NCI-H446 (cell line): ENCODE measurements at regions not wholly inside any gene's neighbourhood (a gene's known extent, or its start where the extent isn't known, plus 50 kb on each side); places are given as distances from the start of the nearest gene placed in this dataset.

Source experiments
- DNase-seq, 2 experiments: peaks; one replicate each; lab custom pipeline; 2025; lab: John Stamatoyannopoulos, UW

DNA sequence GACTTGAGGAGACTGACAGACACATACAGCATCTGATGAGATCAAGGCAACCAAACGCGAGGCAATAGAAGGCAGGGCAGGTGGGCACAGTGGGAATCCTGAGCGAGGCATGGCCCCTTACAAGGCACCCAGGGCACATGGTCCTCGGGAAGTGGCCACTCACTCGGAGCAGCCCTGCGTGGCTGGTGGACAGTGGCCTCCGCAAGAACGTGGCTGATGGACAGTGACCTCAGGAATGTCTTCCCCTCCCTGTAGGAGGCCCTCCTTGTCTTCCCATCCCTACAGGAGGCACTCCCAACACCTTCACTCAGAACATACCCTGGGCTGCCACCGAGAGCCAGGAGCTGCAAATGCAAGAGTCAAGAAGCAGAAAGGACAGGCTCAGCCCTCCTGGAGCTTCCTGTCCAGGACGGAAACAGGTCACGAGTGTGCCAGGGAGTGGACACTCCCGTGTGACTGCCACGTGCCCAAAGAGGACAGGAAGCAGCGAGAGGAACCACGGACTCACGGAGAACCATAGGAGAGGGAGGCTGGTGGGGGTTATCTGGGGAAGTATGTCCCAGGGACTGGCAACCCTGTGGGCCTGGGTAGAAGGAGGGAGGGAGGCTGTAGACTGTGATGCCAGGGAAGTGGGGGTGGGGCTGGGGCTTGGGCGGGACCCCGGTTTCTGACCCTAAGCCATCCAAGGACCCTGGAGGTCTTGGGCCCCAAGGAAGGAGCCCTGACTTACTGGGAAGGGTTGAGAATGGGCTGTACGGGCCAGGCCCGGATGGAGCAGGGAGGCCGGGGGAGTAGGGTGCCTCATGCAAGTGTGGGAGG, 321.9 kb upstream of the IRX4 start:
- DNase-seq: no peak

DNA sequence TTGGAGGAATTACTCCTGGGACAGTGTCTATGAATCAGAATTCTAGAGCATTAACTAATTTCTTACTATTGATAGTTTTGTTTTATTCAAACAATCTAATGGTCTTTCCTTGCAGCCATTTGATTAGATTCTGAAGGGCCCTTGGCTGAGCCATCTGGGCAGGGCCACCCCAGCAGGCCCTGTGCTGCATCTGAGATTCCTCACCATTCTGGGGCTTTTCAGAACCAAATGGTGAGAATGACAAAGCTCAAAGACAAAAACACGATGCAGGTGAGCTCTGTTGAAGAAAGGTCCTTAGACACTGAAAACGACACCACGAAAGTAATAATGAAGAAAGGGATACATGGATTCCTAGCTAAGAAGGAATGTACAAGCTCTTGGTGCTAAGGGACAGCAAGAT, 321.0 kb upstream of the IRX4 start:
- no peak for DNase-seq

DNA sequence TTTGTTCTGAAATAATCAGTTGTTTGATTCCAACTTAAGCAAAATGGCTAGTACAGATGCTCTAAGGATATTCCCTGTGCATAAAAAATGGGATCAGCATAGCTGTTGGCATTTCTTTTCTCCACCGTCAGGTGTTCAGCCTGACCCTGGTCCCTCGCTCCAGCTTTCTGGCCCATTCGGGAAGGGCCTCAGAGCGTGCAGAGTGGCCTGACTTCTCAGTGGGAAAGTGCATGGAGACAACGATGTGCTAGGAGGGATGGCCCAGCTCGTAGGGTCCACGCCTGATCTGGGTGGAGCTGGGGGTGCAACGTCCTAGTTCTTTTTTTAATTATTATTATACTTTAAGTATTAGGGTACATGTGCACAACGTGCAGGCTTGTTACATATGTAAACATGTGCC, 319.1 kb upstream of the IRX4 start:
- DNase-seq: no peak

DNA sequence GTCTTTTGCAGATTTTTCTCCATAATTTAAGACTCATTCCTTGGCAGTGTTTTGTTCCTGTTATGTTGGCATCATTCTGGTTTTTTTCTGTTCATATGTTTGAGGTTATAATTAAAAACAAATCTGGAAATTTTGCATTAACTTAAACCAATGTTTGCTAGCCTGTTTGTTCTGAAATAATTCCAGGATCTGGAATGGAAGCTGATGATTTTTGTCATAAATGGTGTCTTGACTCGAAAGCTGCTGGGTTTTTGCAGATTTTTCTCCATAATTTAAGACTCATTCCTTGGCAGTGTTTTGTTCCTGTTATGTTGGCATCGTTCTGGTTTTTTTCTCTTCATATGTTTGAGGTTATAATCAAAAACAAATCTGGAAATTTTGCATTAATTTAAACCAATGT, 318.7 kb upstream of the IRX4 start:
- DNase-seq: no peak

DNA sequence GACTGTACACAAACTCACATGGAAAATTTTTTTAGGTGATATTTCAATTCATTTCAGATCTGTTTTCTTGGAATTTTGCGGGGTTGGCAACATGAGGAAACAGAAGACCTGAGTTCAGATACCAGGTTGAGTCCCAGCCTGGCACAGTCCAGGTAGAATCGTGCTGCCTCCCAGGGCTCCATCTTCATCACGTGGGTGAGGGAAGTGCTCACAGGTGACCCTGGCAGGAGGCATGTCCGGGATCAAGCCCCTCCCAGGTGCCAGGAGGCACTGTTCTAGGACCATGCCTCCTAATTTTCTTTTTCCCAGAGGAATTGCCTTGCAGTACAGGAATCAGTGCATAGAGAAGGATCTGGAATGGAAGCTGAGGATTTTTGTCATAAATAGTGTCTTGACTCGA, 318.3 kb upstream of the IRX4 start:
- no peak for DNase-seq

DNA sequence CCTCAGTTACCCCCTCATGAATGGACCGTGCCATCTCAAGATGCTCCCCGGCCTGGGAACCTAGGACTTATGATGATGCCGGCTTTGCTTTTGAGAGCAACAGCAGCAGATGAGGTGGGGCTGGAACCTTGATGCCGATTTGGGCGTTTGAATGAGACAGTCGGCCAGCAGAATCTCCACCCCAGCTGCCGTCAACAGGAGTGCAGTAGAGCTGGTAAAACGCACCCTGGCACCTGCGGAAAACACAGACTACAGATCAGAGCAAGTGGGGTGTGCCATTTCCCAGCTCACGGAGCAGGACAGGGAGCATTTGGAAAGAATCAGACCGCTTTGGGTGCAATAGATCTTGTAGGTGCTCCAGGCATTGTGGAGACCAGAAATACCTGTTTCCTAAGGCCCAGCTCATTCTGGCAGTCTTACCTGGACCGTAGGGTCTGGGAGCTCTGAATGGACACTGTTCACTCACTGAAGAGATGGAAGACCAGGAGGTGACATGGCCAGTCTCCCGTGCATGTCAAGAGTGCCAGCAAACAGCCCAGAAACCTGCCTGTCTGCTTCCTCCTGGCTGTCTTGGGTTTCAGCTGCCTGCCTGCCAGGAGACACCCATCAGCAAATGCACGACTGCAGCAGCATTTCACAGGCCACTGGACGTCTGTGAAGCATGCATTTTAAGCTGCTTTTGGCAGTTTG, 317.7 kb upstream of the IRX4 start:
- no peak for DNase-seq

- DNase-seq: no peak
Observed at GRCh38 chr5:2199697-2200096, 317.0 kb upstream of the IRX4 start.

GRCh38 chr5:2196989-2197619, 314.4 kb upstream of the IRX4 start:
- DNase-seq: no peak

GRCh38 chr5:2196416-2196815, 313.7 kb upstream of the IRX4 start:
- no peak for DNase-seq

GRCh38 chr5:2194949-2195348, 312.2 kb upstream of the IRX4 start:
- DNase-seq: no peak

- DNase-seq: no peak
Observed at GRCh38 chr5:2194236-2194555, 311.5 kb upstream of the IRX4 start.

GRCh38 chr5:2193542-2194235, 311.0 kb upstream of the IRX4 start:
- no peak for DNase-seq

- DNase-seq: no peak
Observed at GRCh38 chr5:2193142-2193541, 310.4 kb upstream of the IRX4 start.

- no peak for DNase-seq
Observed at GRCh38 chr5:2192496-2192895, 309.8 kb upstream of the IRX4 start.

GRCh38 chr5:2191972-2192371, 309.2 kb upstream of the IRX4 start:
- DNase-seq: no peak

DNA sequence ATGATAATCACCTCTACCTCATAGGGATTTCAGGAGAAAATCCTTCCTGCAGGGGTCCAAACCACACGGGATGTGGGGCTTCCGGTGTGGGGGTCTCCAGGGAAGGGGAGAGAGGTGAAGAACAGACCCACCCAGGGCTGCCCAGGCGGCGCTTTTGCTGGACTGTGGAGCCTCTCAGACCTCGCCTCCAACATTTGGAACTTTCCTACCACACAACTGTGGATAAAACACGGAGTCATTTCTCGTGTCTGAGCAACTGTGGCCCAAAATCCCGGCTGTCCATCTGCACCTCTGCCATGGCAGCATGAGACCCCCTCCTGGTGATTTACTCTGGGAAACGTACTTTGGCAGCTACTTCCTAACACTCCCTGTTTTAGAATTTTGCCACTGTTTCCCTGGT, 307.8 kb upstream of the IRX4 start:
- DNase-seq: no peak

DNA sequence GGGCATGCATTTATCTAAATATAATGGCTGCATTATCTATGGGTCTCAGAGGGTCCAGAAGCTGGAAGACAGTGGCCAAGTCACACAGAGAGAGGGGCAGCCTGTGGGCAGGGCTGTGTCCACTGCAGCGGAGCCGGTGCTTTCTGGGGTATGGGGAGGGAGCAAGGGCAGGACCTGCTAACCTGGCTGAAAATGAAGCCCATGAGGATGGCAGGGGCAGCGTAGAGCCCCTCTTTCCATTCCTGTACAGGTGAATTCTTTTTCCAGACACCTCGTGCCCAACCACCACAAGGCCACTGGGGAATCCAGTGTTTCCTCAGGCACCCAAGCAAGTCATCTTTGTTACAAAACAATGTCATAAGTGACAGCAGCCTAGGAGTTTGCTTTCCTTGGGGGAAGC, 305.9 kb upstream of the IRX4 start:
- DNase-seq: no peak

DNA sequence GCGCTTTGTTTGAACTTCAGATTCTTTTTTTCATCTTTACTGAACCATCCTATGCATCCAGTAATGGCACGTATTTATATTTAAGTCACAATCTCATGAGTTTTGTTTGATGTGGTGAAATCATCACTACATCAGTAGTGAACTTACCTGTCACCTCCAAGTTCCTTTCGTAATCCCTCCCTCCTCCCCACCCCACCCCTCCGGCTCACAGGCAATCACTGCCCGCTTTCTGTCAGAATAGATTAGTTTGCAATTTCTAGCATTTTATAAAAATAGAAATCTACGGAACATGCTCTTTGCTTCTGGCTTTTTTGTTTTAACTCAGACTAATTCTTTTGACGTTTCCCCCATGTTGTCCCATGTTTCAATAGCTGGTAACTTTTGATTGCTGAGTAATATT, 305.4 kb upstream of the IRX4 start:
- no peak for DNase-seq

- DNase-seq: no peak
Observed at GRCh38 chr5:2187687-2188086, 305.0 kb upstream of the IRX4 start.

DNA sequence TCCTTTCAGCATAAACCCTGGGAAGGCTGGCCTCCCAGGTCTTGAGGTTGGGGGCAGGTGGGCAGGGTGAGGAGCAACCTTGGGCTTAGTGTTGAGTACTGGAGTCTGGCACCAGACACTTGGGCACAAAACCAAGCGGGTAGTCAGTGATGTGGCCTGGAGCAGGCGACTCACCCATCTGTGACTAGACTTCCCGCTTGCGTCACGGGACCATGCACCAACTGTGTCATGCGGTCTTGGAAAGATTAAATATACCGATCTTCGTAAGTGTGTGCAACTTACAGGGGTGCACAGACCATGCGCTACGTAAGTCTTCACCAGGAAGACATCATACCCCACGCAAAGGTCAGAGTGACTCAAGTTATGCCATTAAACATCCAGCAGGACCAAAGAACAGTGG, 304.4 kb upstream of the IRX4 start:
- no peak for DNase-seq

GRCh38 chr5:2186472-2187015, 303.8 kb upstream of the IRX4 start:
- DNase-seq: no peak

- DNase-seq: no peak
Observed at GRCh38 chr5:2185646-2186471, 303.1 kb upstream of the IRX4 start.
